Stomach (tissue), 8 donors: ENCODE measurements at regions not wholly inside any gene's neighbourhood (a gene's known extent, or its start where the extent isn't known, plus 50 kb on each side); places are given as distances from the start of the nearest gene placed in this dataset.

Experiments used
- DNase-seq, 2 donors: peaks; one replicate each; pipeline versions ENCODE4 v3.0.0 to v3.0.0-alpha.2; 2013 to 2019
- H3K27ac ChIP-seq, 5 donors: fragments of 200-600 bp in 4 of 5; sonication (generic) in 4 of 5; one replicate each; pipeline ENCODE4 v1.5.1; 2013 to 2019; ENCODE audit warnings: mild to moderate bottlenecking in 1 of 5, moderate library complexity in 1 of 5
- H3K27me3 ChIP-seq, 3 donors: fragments of 200-600 bp; sonication (generic); one replicate each; pipeline ENCODE4 v1.5.1; 2017 to 2019; ENCODE audit warnings: mixed run types in 1 of 3
- H3K36me3 ChIP-seq, 4 donors: fragments of 200-600 bp; sonication (generic); 1 replicate in 3 of 4; 2 replicates in 1 of 4; pipeline ENCODE4 v1.5.1; 2016 to 2019
- H3K4me1 ChIP-seq, 4 donors: fragments of 200-600 bp; sonication (generic); one replicate each; pipeline ENCODE4 v1.5.1; 2016 to 2019
- H3K4me3 ChIP-seq, 4 donors: fragments of 200-600 bp; sonication (generic) in 3 of 4; one replicate each; pipeline ENCODE4 v1.5.1; 2016 to 2019; ENCODE audit warnings: mild to moderate bottlenecking in 1 of 4
- H3K9me3 ChIP-seq, 4 donors: fragments of 200-600 bp; sonication (generic); one replicate each; pipeline ENCODE4 v1.5.1; 2016 to 2019
- EP300 ChIP-seq: sonication (generic); formaldehyde crosslinking; IDR thresholded peaks from one replicate; pipeline ENCODE4 v1.6.1; 2017; ENCODE audit warnings: antibody characterized with exemption
- POLR2A ChIP-seq, 4 donors: fragments of 450-650 bp; IDR thresholded peaks; one replicate each; pipeline ENCODE4 v1.6.1; 2016; ENCODE audit warnings: antibody characterized with exemption in 4 of 4, control low read depth in 2 of 4, mild to moderate bottlenecking in 1 of 4, moderate library complexity in 1 of 4
- POLR2AphosphoS5 ChIP-seq, 3 donors: sonication (generic); formaldehyde crosslinking; IDR thresholded peaks; one replicate each; pipeline ENCODE4 v1.6.1; 2016; ENCODE audit warnings: antibody characterized with exemption in 3 of 3
- WGBS, 5 donors: extraction: QIAGEN DNeasy Blood & Tissue Kit in 3 of 5; methylation state at CpG; one replicate each; pipeline versions ENCODE4 v1.1.5 to v1.1.7; 2013 to 2018; 5-methylcytosine and 5-hydroxymethylcytosine counted together
- intact Hi-C: fragments of 100-400 bp; cut with DNase I; formaldehyde crosslinking; loops from one replicate; pipeline ENCODE4 v1.15.1; 2023; ENCODE audit warnings: low total_unique reads
- TF ChIP-seq, protein P1 (sequence below), 7 experiments: fragments of 450-650 bp in 4 of 7; fragments of 200-600 bp in 3 of 7; sonication (generic) in 3 of 7; IDR thresholded peaks; one replicate each; pipeline ENCODE4 v1.5.1; 2016 to 2019; ENCODE audit warnings: antibody characterized with exemption in 7 of 7, control low read depth in 2 of 7, mild to moderate bottlenecking in 1 of 7
- donor health status: healthy with polysubstance abuse.
- donor health status: Bipolar disorder and iron deficiency.
- donor health status: healthy.

DNA sequence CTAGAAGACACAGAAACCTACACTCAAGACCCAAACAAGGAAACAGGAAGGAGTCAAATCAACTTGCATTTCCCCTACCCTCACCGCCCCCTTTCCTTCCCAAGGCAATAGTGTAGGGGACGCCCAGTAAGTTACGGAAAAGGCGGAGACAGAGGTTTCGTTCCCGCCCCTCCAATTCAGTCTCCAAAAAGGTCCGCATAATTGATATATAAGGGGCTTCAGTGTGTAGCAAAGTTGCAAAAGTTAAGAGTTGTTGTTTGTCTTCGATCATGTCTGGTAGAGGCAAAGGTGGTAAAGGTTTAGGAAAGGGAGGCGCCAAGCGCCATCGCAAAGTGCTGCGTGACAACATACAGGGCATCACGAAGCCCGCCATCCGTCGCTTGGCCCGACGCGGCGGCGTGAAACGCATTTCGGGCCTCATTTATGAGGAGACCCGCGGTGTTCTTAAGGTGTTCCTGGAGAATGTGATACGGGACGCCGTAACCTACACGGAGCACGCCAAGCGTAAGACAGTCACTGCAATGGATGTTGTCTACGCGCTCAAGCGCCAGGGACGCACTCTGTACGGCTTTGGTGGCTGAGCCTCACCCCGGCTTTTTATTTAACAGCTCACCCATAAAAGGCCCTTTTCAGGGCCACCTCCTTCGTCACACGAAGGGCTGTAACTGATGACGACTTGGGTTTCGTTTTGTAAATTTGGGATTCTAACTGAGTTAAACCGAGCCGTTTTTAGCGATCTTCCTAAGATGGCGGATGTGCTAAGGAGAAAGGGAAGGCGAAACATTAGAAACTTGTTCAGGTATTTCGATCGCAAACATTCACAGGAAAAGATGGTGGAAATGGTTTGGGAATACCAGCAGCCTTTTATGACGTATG lies 124.6 kb upstream of the BTN3A2 start:
- peaks cover 0 to 5% (median 0%) of the 10 kb centered on the region in 4 donors for H3K9me3 ChIP-seq
- TF ChIP-seq, protein P1, sequence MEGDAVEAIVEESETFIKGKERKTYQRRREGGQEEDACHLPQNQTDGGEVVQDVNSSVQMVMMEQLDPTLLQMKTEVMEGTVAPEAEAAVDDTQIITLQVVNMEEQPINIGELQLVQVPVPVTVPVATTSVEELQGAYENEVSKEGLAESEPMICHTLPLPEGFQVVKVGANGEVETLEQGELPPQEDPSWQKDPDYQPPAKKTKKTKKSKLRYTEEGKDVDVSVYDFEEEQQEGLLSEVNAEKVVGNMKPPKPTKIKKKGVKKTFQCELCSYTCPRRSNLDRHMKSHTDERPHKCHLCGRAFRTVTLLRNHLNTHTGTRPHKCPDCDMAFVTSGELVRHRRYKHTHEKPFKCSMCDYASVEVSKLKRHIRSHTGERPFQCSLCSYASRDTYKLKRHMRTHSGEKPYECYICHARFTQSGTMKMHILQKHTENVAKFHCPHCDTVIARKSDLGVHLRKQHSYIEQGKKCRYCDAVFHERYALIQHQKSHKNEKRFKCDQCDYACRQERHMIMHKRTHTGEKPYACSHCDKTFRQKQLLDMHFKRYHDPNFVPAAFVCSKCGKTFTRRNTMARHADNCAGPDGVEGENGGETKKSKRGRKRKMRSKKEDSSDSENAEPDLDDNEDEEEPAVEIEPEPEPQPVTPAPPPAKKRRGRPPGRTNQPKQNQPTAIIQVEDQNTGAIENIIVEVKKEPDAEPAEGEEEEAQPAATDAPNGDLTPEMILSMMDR (IDR thresholded peaks at IDR 0.05) = no peak
- TF ChIP-seq POLR2AphosphoS5 (IDR thresholded peaks at IDR 0.05) (peak in 2 of 3 donors; percentile 88 to 96), EP300 (no peak), POLR2A (IDR thresholded peaks at IDR 0.05) (peak in 1 of 4 donors; percentile 46)
- WGBS, 5 donors = 1 to 6% (median 3%) methylated on average over 20 to 49 of the region's 49 CpGs
- DNase-seq = peak; percentile 35 to 97
- peaks cover 0 to 18% (median 11%) of the 10 kb centered on the region in 4 donors for H3K4me1 ChIP-seq
- H3K36me3 ChIP-seq = no peaks in the 10 kb centered on the region
- intact Hi-C loops = no loop called here
- peak overlapping the region; percentile 41 to 48 (median 46) for H3K4me3 ChIP-seq
- peaks cover 0 to 95% (median 29%) of the 10 kb centered on the region in 3 donors for H3K27me3 ChIP-seq
- peak overlapping the region; percentile 81 to 89 (median 85) for H3K27ac ChIP-seq

GRCh38 chr6:26241033-26241895 lies 123.7 kb upstream of the BTN3A2 start:
- peaks cover 0 to 18% (median 11%) of the 10 kb centered on the region in 4 donors for H3K4me1 ChIP-seq
- peak overlapping the region; percentile 41 to 48 (median 46) for H3K4me3 ChIP-seq
- peak in 1 of 2 donors; percentile 84 for DNase-seq
- no peaks in the 10 kb centered on the region for H3K36me3 ChIP-seq
- peaks cover 0 to 5% (median 0%) of the 10 kb centered on the region in 4 donors for H3K9me3 ChIP-seq
- intact Hi-C loops = no loop called here
- no peak for TF ChIP-seq EP300
- TF ChIP-seq POLR2AphosphoS5 (IDR thresholded peaks at IDR 0.05) = no peak
- no peak for TF ChIP-seq POLR2A (IDR thresholded peaks at IDR 0.05)
- TF ChIP-seq, protein P1 (IDR thresholded peaks at IDR 0.05) = no peak
- H3K27me3 ChIP-seq = peaks cover 0 to 92% (median 26%) of the 10 kb centered on the region in 3 donors
- WGBS, 5 donors = 43 to 58% (median 54%) methylated on average over 38 of the region's 38 CpGs
- peak overlapping the region in 4 of 5 donors; percentile 81 to 89 (median 86) for H3K27ac ChIP-seq

- DNase-seq = peak in 1 of 2 donors; percentile 60
- TF ChIP-seq POLR2A (IDR thresholded peaks at IDR 0.05) (no peak), EP300 (no peak), POLR2AphosphoS5 (IDR thresholded peaks at IDR 0.05) (no peak)
- TF ChIP-seq, protein P1 (IDR thresholded peaks at IDR 0.05) = no peak
Measured at GRCh38 chr6:26243132-26243531, 121.9 kb upstream of the BTN3A2 start.

GRCh38 chr6:26243752-26244151 lies 121.2 kb upstream of the BTN3A2 start:
- intact Hi-C loops = no loop called here
- peak in 1 of 2 donors; percentile 44 for DNase-seq
- no peak overlapping the region for H3K27ac ChIP-seq

More at GRCh38 chr6:26243132-26243531, 121.9 kb upstream of the BTN3A2 start:
- intact Hi-C loops = no loop called here
- Histone ChIP-seq H3K27me3 (peaks cover 0 to 92% (median 29%) of the 10 kb centered on the region in 3 donors), H3K36me3 (no peaks in the 10 kb centered on the region), H3K4me3 (no peak overlapping the region), H3K4me1 (peaks cover 0 to 18% (median 11%) of the 10 kb centered on the region in 4 donors), H3K27ac (no peak overlapping the region), H3K9me3 (peaks cover 0 to 5% (median 0%) of the 10 kb centered on the region in 4 donors)
- 66 to 78% (median 73%) methylated on average over 2 of the region's 2 CpGs for WGBS, 5 donors

More at GRCh38 chr6:26243752-26244151, 121.2 kb upstream of the BTN3A2 start:
- WGBS, 5 donors = 66 to 83% (median 75%) methylated on average over 2 of the region's 2 CpGs
- H3K4me1 ChIP-seq = peaks cover 0 to 18% (median 11%) of the 10 kb centered on the region in 4 donors
- no peaks in the 10 kb centered on the region for H3K36me3 ChIP-seq
- H3K9me3 ChIP-seq = peaks cover 0 to 5% (median 0%) of the 10 kb centered on the region in 4 donors
- TF ChIP-seq POLR2AphosphoS5 (IDR thresholded peaks at IDR 0.05) (no peak), POLR2A (IDR thresholded peaks at IDR 0.05) (no peak), EP300 (no peak)
- TF ChIP-seq, protein P1 (IDR thresholded peaks at IDR 0.05) = no peak
- H3K4me3 ChIP-seq = no peak overlapping the region
- H3K27me3 ChIP-seq = peaks cover 0 to 92% (median 29%) of the 10 kb centered on the region in 3 donors
